Activated CD8-positive, alpha-beta memory T cell treated with anti-CD3 and anti-CD28 coated beads for 36 hours (primary cell): ENCODE measurements at regions not wholly inside any gene's neighbourhood (a gene's known extent, or its start where the extent isn't known, plus 50 kb on each side); places are given as distances from the start of the nearest gene placed in this dataset.

Source experiments
- CTCF ChIA-PET: fragments of 350-600 bp; sonication (Branson Sonifier 250); formaldehyde crosslinking; loops from one replicate; lab custom pipeline; 2021; ENCODE audit warnings: antibody characterized with exemption; lab: Charles Lee
- POLR2A ChIA-PET: fragments of 350-600 bp; sonication (Branson Sonifier 250); formaldehyde crosslinking; loops from one replicate; lab custom pipeline; 2021; ENCODE audit warnings: antibody characterized with exemption; lab: Charles Lee

DNA sequence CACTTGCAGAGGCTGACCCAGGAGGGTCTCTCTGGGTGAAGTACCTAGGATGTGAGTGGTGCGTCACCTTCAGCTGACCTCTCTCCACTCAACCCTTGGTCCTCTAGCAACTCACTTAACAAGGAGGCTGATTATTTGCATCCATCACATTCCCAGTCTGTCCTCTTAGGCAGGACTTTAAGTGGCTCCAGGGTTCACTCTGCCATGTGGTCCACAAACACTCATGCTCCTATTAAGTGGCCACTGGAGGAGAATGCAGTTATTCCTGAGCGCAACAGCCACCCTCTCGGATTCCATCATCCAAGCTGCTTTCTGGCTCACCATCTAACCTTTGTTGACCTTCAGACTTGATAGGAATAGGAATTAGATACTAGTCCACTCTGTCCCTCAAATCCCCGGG, 61.1 kb upstream of the SCAF8 start:
- ChIA-PET POLR2A (no interaction called here), CTCF (no interaction called here)

DNA sequence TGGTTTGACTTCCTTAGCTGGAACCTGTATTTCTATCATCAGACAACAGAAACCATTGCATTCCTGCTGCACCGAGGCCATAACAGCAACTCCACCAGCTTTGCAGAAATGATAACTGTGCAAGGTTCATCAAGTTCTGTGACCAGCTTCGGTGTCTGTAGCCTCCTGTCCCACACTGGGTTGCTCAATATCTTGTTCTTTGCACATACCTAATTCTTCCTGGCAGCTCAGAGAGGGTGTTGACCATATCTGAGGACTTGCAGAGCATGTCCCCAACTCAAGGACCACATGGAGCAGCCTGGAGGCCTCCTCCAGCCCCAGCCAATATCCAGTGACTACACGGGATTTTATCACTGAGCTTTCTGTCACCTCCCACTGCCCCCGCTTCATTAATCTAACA, 59.3 kb upstream of the SCAF8 start:
- CTCF ChIA-PET = interaction anchor here (0.6 to 2.9 kb wide), 3 partner anchors 133 to 248 kb away, joined by 3 to 31 read pairs (median 3); no protein-coding TSS in a partner anchor
- POLR2A ChIA-PET = no interaction called here

DNA sequence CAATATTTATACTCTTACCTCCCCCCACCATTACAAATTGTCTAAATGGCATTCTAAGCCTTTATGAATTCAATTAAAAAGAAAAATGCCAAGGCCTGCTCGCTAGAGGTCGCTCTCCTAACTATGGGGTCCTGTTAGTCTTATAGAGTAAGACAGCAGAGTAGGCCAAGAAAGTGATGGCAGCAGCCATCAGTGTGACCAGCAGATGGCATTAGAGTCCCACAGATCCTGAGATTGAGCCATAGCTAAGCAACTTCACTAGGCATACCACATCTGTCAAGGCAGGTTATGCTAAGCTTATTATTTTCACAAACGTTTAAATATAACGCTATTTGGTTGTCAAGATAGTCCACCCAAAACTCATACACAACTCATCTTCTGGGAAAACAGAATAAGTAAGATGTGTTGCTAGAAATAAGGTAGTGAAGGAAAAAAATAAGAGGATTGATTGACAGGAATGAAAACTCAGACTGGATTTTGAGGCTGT, 57.6 kb upstream of the SCAF8 start:
- ChIA-PET POLR2A (interaction anchor here (0.5 to 0.6 kb wide), 2 partner anchors 137 to 402 kb away, joined by 6 to 22 read pairs; no protein-coding TSS in a partner anchor), CTCF (interaction anchor here (0.6 to 2.9 kb wide), 24 partner anchors 9 to 519 kb away, joined by 3 to 31 read pairs (median 3); no protein-coding TSS in a partner anchor)

DNA sequence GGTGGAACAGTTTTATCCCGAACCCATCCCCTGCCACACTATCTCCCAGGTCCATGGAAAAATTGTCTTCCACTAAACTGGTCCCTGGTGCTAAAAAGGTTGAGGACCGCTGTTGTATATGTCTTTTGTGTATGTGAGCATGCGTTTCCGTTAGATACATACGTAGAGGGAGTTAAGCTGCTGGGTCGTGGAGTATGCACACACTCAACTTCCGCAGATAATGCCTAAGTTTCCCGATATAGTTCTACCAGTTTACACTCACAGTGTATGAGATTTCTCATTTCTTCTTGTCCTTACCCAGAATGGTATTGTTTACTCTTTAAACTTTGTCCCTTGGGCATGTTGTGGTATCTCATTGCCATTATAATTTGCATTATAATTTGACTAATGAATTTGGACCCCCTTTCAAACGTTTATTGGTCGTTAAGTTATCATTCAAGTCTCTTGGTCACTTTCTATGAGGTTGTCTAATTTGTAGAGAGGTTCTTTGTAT, 50.5 kb upstream of the SCAF8 start:
- CTCF ChIA-PET = no interaction called here
- POLR2A ChIA-PET = no interaction called here
